IMR-90 (cell line): ENCODE measurements at regions not wholly inside any gene's neighbourhood (a gene's known extent, or its start where the extent isn't known, plus 50 kb on each side); places are given as distances from the start of the nearest gene placed in this dataset.

ENCODE experiments used
- ATAC-seq: fragments of 200-7000 bp; cut with Tn5 transposase; 2 replicates; pipeline ENCODE4 v1.9.1; 2020; ENCODE audit warnings: low read depth, mild to moderate bottlenecking, moderate library complexity
- BruUV-seq: library from RNA; stranded (reverse); fragments of 400-500 nt; replicated peaks from 2 replicates; lab custom pipeline; 2021; lab: Mats Ljungman, UMichigan
- CTCF ChIA-PET: fragments of 300-600 bp; formaldehyde crosslinking; extraction: SDS; loops from one replicate; lab custom pipeline; 2021; ENCODE audit warnings: antibody characterized with exemption; lab: Yijun Ruan, JAX
- POLR2A ChIA-PET: fragments of 300-600 bp; sonication (Branson Sonifier 250); formaldehyde crosslinking; loops from one replicate; lab custom pipeline; 2022; ENCODE audit warnings: antibody characterized with exemption; ENCODE audit not compliant: unreplicated experiment; lab: Charles Lee
- DNase-seq: peaks from one replicate; pipeline ENCODE4 v3.0.0; 2013
- H2AFZ ChIP-seq: replicated peaks from 2 replicates; pipeline ENCODE3; 2013; ENCODE audit warnings: low read length, mild to moderate bottlenecking; ENCODE audit not compliant: poor library complexity
- H2AK5ac ChIP-seq: 2 replicates; pipeline ENCODE4 v1.6.1; 2013; ENCODE audit warnings: low read depth, low read length, inconsistent platforms
- H2AK9ac ChIP-seq: replicated peaks from 2 replicates; pipeline ENCODE3; 2013; ENCODE audit warnings: mild to moderate bottlenecking, low read depth, low read length, moderate library complexity; ENCODE audit not compliant: poor library complexity
- H2BK120ac ChIP-seq: 2 replicates; pipeline ENCODE4 v1.6.1; 2013; ENCODE audit warnings: low read depth, low read length, inconsistent platforms
- H2BK15ac ChIP-seq: 3 replicates; pipeline ENCODE4 v1.6.1; 2013; ENCODE audit warnings: low read depth, low read length, inconsistent platforms
- H2BK20ac ChIP-seq: 2 replicates; pipeline ENCODE4 v1.6.1; 2013; ENCODE audit warnings: low read depth, mild to moderate bottlenecking, inconsistent platforms, low read length, moderate library complexity
- H2BK5ac ChIP-seq: 2 replicates; pipeline ENCODE4 v1.6.1; 2013; ENCODE audit warnings: mild to moderate bottlenecking, low read depth, low read length, inconsistent platforms; ENCODE audit not compliant: poor library complexity, severe bottlenecking
- H3K14ac ChIP-seq: replicated peaks from 2 replicates; pipeline ENCODE4 v1.6.1; 2013; ENCODE audit warnings: low read depth, low read length, inconsistent platforms
- H3K18ac ChIP-seq: 2 replicates; pipeline ENCODE4 v1.6.1; 2013; ENCODE audit warnings: low read depth, low read length, control low read depth
- H3K23ac ChIP-seq: 2 replicates; pipeline ENCODE4 v1.6.1; 2013; ENCODE audit warnings: low read depth, low read length, inconsistent platforms
- H3K27ac ChIP-seq: 2 replicates; pipeline ENCODE4 v1.5.1; 2013; ENCODE audit warnings: mild to moderate bottlenecking, control low read depth, low read length; ENCODE audit not compliant: insufficient read depth
- H3K27me3 ChIP-seq: 2 replicates; pipeline ENCODE4 v1.6.1; 2013; ENCODE audit warnings: low read length; ENCODE audit not compliant: control insufficient read depth, insufficient read depth
- H3K36me3 ChIP-seq: 2 replicates; pipeline ENCODE4 v1.6.1; 2013; ENCODE audit warnings: low read length, mixed read lengths; ENCODE audit not compliant: control insufficient read depth, insufficient read depth
- H3K4ac ChIP-seq: 2 replicates; pipeline ENCODE4 v1.6.1; 2013; ENCODE audit warnings: low read depth, low read length, inconsistent platforms
- H3K4me1 ChIP-seq: 2 replicates; pipeline ENCODE4 v1.6.1; 2013; ENCODE audit warnings: low read length, mixed read lengths; ENCODE audit not compliant: control insufficient read depth, insufficient read depth
- H3K4me2 ChIP-seq: 2 replicates; pipeline ENCODE4 v1.6.1; 2013; ENCODE audit warnings: low read depth, mild to moderate bottlenecking, control low read depth, low read length, moderate library complexity
- H3K4me3 ChIP-seq: 2 replicates; pipeline ENCODE4 v1.5.1; 2013; ENCODE audit warnings: low read depth, mild to moderate bottlenecking, control low read depth, low read length, moderate library complexity; ENCODE audit not compliant: insufficient read depth
- H3K56ac ChIP-seq: 2 replicates; pipeline ENCODE4 v1.6.1; 2013; ENCODE audit warnings: low read length, inconsistent platforms; ENCODE audit not compliant: insufficient read depth; ENCODE audit errors: extremely low read depth
- H3K79me1 ChIP-seq, 2 experiments: 2 replicates each; pipeline ENCODE4 v1.6.1; 2013; ENCODE audit warnings: low read length in 2 of 2, inconsistent platforms in 1 of 2, low read depth in 1 of 2
- H3K9ac ChIP-seq: 2 replicates; pipeline ENCODE4 v1.6.1; 2013; ENCODE audit warnings: low read depth, low read length, control low read depth
- H3K9me1 ChIP-seq: 2 replicates; pipeline ENCODE4 v1.6.1; 2013; ENCODE audit warnings: low read length, inconsistent platforms; ENCODE audit not compliant: insufficient read depth
- H3K9me3 ChIP-seq: 2 replicates; pipeline ENCODE4 v1.6.1; 2013; ENCODE audit warnings: low read length; ENCODE audit not compliant: control insufficient read depth, insufficient read depth
- H4K20me1 ChIP-seq: 2 replicates; pipeline ENCODE4 v1.6.1; 2013; ENCODE audit warnings: low read length, inconsistent platforms; ENCODE audit not compliant: insufficient read depth
- H4K5ac ChIP-seq: 2 replicates; pipeline ENCODE4 v1.6.1; 2013; ENCODE audit warnings: mild to moderate bottlenecking, low read depth, low read length, control low read depth
- H4K8ac ChIP-seq, 2 experiments: 2 replicates each; pipeline ENCODE4 v1.6.1; 2013; ENCODE audit warnings: low read depth in 2 of 2, low read length in 2 of 2, control low read depth in 1 of 2, inconsistent platforms in 1 of 2
- H4K91ac ChIP-seq: 2 replicates; pipeline ENCODE4 v1.6.1; 2013; ENCODE audit warnings: low read depth, low read length, inconsistent platforms; ENCODE audit not compliant: insufficient read depth
- BHLHE40 ChIP-seq: fragments of 150-350 bp; IDR thresholded peaks from 2 replicates; pipeline ENCODE4 v1.6.1; 2016; ENCODE audit warnings: mild to moderate bottlenecking, low read depth, low read length
- CEBPB ChIP-seq: IDR thresholded peaks from 2 replicates; pipeline ENCODE4 v1.6.1; 2012; ENCODE audit warnings: low read depth, low read length, improper control_type of control experiment
- CHD1 ChIP-seq: IDR thresholded peaks from 2 replicates; pipeline ENCODE4 v1.6.1; 2012; ENCODE audit warnings: low read depth, low read length, improper control_type of control experiment
- CTCF ChIP-seq: conservative IDR thresholded peaks from 2 replicates; pipeline ENCODE4 v1.5.1; 2012; ENCODE audit warnings: mild to moderate bottlenecking, low read depth, low read length, improper control_type of control experiment
- ELK1 ChIP-seq: fragments of 150-350 bp; IDR thresholded peaks from 2 replicates; pipeline ENCODE4 v1.6.1; 2016; ENCODE audit warnings: low read depth, mild to moderate bottlenecking, low read length, moderate library complexity, borderline replicate concordance
- MAFK ChIP-seq: IDR thresholded peaks from 2 replicates; pipeline ENCODE4 v1.6.1; 2012; ENCODE audit warnings: low read depth, low read length, improper control_type of control experiment
- MAZ ChIP-seq: IDR thresholded peaks from 2 replicates; pipeline ENCODE4 v1.6.1; 2012; ENCODE audit warnings: low read depth, mild to moderate bottlenecking, low read length, improper control_type of control experiment, moderate library complexity, borderline replicate concordance
- MXI1 ChIP-seq: IDR thresholded peaks from 2 replicates; pipeline ENCODE4 v1.6.1; 2012; ENCODE audit warnings: low read depth, mild to moderate bottlenecking, low read length, moderate library complexity, borderline replicate concordance
- NFE2L2 ChIP-seq: fragments of 150-350 bp; IDR thresholded peaks from 2 replicates; pipeline ENCODE4 v1.6.1; 2016; ENCODE audit warnings: low read depth, mild to moderate bottlenecking, low read length
- POLR2A ChIP-seq: IDR thresholded peaks from 2 replicates; pipeline ENCODE4 v1.6.1; 2012; ENCODE audit warnings: mild to moderate bottlenecking, low read depth, low read length
- RAD21 ChIP-seq: IDR thresholded peaks from 2 replicates; pipeline ENCODE4 v1.6.1; 2012; ENCODE audit warnings: low read length, improper control_type of control experiment
- RCOR1 ChIP-seq: IDR thresholded peaks from 2 replicates; pipeline ENCODE4 v1.6.1; 2012; ENCODE audit warnings: mild to moderate bottlenecking, low read length, improper control_type of control experiment; ENCODE audit not compliant: insufficient replicate concordance
- RFX5 ChIP-seq: IDR thresholded peaks from 2 replicates; pipeline ENCODE4 v1.8.0; 2012; ENCODE audit warnings: low read depth, mild to moderate bottlenecking, low read length, moderate library complexity
- SMC3 ChIP-seq: fragments of 150-350 bp; IDR thresholded peaks from 2 replicates; pipeline ENCODE4 v1.6.1; 2016; ENCODE audit warnings: low read depth, mild to moderate bottlenecking, antibody characterized with exemption, low read length, moderate library complexity
- WGBS, 2 experiments: methylation state at CpG; one replicate each; pipeline versions ENCODE4 v1.1.5 to v1.1.7; 2013; ENCODE audit warnings: missing lambda C conversion rate in 2 of 2; ENCODE audit not compliant: insufficient read length in 1 of 2; ENCODE audit errors: extremely low coverage in 2 of 2; 5-methylcytosine and 5-hydroxymethylcytosine counted together
- dilution Hi-C: fragments of 300-500 bp; cut with HindIII; formaldehyde crosslinking; loops from one replicate; pipeline ENCODE4 v1.14.3; 2018; ENCODE audit warnings: low sequenced_read_pairs; ENCODE audit not compliant: unreplicated experiment
- in situ Hi-C: fragments of 300-500 bp; cut with MboI; formaldehyde crosslinking; loops from 3 replicates; pipeline ENCODE4 v1.14.3; 2019; ENCODE audit warnings: low sequenced_read_pairs, inconsistent platforms, mixed read lengths
- intact Hi-C: fragments of 100-400 bp; cut with micrococcal nuclease; formaldehyde crosslinking; loops from 2 replicates; pipeline ENCODE4 v1.10.0; 2022
- TF ChIP-seq, protein P1 (sequence below): fragments of 150-350 bp; IDR thresholded peaks from 2 replicates; pipeline ENCODE4 v1.6.1; 2017; ENCODE audit warnings: mild to moderate bottlenecking, antibody characterized with exemption, low read length, low read depth

- Histone ChIP-seq H2AK9ac (no peak overlapping the region), H2BK5ac (no peak overlapping the region), H3K4me1 (no peaks in the 10 kb centered on the region), H3K36me3 (no peaks in the 10 kb centered on the region), H3K4ac (no peak overlapping the region), H2BK15ac (no peak overlapping the region), H3K4me2 (no peak overlapping the region), H3K9me1 (no peaks in the 10 kb centered on the region), H3K27me3 (no peaks in the 10 kb centered on the region), H3K27ac (no peak overlapping the region), H3K4me3 (no peak overlapping the region), H4K5ac (no peak overlapping the region), H3K56ac (no peak overlapping the region), H4K8ac (no peak overlapping the region), H3K23ac (no peak overlapping the region), H3K18ac (no peak overlapping the region), H4K20me1 (no peaks in the 10 kb centered on the region), H3K9ac (no peak overlapping the region), H2BK120ac (no peak overlapping the region), H2AK5ac (no peak overlapping the region), H2AFZ (no peak overlapping the region), H2BK20ac (no peak overlapping the region), H3K14ac (no peak overlapping the region), H3K79me1 (no peaks in the 10 kb centered on the region), H3K9me3 (no peaks in the 10 kb centered on the region), H4K91ac (no peak overlapping the region)
- intact Hi-C loops: no loop called here
- no peak for TF ChIP-seq ELK1
- TF ChIP-seq, protein P1, sequence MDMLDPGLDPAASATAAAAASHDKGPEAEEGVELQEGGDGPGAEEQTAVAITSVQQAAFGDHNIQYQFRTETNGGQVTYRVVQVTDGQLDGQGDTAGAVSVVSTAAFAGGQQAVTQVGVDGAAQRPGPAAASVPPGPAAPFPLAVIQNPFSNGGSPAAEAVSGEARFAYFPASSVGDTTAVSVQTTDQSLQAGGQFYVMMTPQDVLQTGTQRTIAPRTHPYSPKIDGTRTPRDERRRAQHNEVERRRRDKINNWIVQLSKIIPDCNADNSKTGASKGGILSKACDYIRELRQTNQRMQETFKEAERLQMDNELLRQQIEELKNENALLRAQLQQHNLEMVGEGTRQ: no peak
- no peak for TF ChIP-seq POLR2A
- no peak for TF ChIP-seq BHLHE40
- TF ChIP-seq SMC3: no peak
- no peak for TF ChIP-seq NFE2L2
- TF ChIP-seq RAD21: no peak
- TF ChIP-seq CTCF: no peak
- TF ChIP-seq RCOR1: no peak
- TF ChIP-seq MAFK: no peak
- no peak for TF ChIP-seq RFX5
- no peak for TF ChIP-seq MXI1
- TF ChIP-seq MAZ: no peak
- TF ChIP-seq CHD1: no peak
- no peak for TF ChIP-seq CEBPB
- in situ Hi-C loops: no loop called here
- ATAC-seq: no peak
- DNase-seq: no peak
- dilution Hi-C loops: no loop called here
- BruUV-seq: no TSS peak
- CTCF ChIA-PET: no interaction called here
- WGBS, 2 experiments: 100% methylated on average over 2 of the region's 9 CpGs; no CpG with 5 or more reads in 1 of the 2 experiments
- POLR2A ChIA-PET: no interaction called here
Measured at GRCh38 chr11:42494459-42494858, 817.3 kb upstream of the API5 start.
